C4-2B (cell line): ENCODE measurements at regions not wholly inside any gene's neighbourhood (a gene's known extent, or its start where the extent isn't known, plus 50 kb on each side); places are given as distances from the start of the nearest gene placed in this dataset.
A peak's percentile ranks its signal among the peaks of the same experiment; 100 is the strongest.

Source experiments
- H3K27ac ChIP-seq: fragments of 450-650 bp; 2 replicates; pipeline ENCODE4 v1.5.1; 2017
- ZFX ChIP-seq: fragments of 450-650 bp; IDR thresholded peaks from 2 replicates; pipeline ENCODE4 v1.6.1; 2017
- TF ChIP-seq, protein P1 (sequence below): fragments of 450-650 bp; conservative IDR thresholded peaks from 2 replicates; pipeline ENCODE4 v1.5.1; 2017; ENCODE audit warnings: mild to moderate bottlenecking

DNA sequence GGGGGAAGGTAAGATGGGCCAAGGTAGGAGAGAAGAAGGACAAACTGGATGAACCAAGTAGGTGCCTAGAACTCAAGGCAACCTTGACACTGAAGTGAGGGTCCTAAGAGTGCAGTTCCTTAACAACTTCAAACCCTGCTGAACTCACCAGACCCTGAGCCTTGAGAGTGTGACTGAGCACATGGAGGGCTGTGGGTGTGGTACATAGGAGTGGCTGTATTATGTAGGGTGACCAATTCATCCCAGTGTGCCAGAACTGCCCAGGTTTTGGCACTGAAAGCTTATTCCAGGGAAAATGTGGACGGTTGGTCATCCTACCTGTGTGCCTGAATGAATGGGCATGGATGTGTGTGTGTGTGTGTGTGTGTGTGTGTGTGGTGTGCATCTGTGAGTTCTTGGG, 281.8 kb downstream of the DHX35 start:
- H3K27ac ChIP-seq, result no peak overlapping the region
- TF ChIP-seq, protein P1, sequence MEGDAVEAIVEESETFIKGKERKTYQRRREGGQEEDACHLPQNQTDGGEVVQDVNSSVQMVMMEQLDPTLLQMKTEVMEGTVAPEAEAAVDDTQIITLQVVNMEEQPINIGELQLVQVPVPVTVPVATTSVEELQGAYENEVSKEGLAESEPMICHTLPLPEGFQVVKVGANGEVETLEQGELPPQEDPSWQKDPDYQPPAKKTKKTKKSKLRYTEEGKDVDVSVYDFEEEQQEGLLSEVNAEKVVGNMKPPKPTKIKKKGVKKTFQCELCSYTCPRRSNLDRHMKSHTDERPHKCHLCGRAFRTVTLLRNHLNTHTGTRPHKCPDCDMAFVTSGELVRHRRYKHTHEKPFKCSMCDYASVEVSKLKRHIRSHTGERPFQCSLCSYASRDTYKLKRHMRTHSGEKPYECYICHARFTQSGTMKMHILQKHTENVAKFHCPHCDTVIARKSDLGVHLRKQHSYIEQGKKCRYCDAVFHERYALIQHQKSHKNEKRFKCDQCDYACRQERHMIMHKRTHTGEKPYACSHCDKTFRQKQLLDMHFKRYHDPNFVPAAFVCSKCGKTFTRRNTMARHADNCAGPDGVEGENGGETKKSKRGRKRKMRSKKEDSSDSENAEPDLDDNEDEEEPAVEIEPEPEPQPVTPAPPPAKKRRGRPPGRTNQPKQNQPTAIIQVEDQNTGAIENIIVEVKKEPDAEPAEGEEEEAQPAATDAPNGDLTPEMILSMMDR, result no peak
- no peak for TF ChIP-seq ZFX

DNA sequence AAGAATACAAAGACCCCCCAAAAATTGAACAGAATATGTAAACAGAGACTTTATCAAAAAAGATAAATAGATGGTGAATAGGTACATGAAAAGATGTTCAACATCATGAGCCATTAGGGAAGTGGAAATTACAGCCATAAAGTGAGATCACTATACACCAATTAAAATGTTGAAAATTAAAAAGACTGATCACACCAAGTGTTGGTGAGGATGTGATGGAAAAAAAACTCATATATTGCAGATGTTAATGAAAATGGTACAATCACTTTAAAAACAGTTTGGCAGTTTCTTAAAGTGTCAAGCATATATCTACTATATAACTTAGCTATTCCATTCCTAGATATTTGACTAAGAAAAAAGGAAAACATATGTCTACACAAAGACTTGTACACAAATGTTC, 280.5 kb downstream of the DHX35 start:
- no peak for TF ChIP-seq ZFX
- TF ChIP-seq, protein P1, result no peak
- H3K27ac ChIP-seq, result no peak overlapping the region

DNA sequence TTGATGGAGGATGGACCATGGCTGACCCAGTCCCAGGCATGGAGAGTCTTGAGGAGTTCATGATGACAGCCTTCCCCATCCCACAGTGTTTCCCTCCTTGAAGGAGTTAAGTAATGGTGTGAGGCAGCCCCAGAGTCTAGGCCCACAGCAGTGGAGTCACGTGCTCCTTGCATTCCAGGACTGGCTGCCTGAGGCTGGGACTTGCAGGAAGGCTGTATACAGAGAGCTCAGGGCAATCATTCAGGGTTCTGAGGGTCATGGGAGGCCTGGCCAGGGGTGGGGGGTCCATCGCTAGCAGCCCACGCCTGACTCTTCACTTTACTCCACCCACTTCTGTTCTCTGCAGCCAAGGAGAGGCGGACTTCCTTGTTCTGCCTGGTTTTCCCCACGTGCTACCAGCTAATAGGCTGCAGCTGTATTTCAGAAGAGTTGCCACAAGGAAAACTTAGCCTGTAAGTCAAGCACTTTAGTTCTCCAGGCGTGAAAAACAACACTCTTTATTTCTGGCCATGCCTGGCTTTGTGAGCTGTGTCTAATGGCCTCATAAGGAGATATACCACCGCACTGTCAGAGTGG, 272.5 kb downstream of the DHX35 start:
- no peak for TF ChIP-seq ZFX
- TF ChIP-seq, protein P1, result no peak
- no peak overlapping the region for H3K27ac ChIP-seq

DNA sequence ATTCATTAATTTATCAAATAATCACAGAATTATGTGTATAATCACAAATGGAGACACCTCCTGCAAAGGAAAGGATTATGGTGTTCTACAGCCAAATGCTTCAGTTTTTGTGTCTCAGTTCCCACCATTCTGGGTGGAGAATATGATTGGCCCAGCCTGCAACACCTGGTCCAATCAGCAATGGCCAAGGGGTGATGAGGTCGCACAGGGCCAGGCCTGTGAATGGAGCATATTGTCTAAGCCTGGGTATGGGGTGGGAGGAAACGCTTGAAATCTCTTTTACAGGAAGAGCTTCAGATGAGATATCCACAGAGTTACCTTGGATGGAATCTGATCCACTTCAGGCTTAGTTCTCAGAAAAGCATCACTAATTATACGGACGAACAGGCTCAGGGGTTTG, 271.6 kb downstream of the DHX35 start:
- H3K27ac ChIP-seq, result no peak overlapping the region
- TF ChIP-seq, protein P1, result no peak
- TF ChIP-seq ZFX, result no peak

DNA sequence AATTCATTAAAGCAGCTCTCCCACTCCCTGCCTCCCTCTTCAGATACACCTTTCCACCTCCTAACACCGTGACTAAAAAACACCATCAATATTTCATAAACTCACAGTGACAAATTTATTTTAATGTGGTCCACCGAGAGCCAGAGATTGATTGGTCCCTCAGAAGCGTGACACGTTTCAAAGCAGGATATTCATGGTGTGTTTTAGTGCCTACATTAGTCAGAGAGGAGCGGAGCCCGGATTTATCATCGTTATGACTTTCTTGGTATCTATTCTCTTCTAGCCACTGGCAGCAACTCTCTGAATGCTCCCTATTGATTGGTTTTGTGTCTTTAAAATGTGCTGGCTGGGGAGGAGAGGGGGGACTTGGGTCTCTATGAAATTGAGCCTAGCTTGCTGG, 265.3 kb downstream of the DHX35 start:
- H3K27ac ChIP-seq, result no peak overlapping the region
- TF ChIP-seq, protein P1, result no peak
- TF ChIP-seq ZFX, result no peak

DNA sequence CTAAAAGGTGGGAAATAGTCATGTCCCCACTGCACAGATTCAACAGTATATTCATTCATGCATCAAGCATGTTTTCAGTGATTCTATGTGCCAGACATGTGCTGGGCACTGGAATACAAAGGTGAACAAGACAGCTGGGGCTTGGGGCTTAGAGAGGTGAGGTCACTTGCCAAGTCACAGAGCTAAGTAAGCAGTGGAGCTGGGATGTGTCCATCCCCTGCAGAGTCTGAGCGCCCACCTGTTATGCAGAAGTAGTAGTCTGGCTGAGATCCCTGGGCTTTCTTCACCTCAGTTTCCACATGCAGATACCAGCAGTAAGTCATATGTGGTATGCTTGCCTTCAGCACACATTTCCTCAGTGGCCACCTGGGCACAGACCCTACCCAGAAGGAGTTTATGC, 263.8 kb downstream of the DHX35 start:
- TF ChIP-seq ZFX, result no peak
- TF ChIP-seq, protein P1, result no peak

DNA sequence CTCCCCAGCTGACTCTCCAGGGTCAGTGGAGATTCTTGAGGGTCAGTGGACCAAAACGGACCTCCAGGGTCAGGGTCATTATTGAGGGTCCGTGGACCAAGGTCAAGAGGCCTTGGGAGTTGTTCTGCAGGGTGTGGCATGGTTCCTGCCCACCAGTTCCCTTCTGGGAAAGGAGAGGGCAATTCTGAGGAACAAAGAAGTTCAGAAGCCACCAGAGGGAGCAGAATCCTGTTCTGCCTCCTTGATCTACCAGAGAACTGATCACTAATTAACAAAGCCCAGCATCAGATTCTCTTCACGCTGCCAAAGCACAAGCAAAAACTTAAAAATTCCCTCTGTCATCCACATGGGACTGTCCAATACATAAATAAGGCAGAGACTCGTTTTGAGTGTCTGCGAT, 263.4 kb downstream of the DHX35 start:
- TF ChIP-seq ZFX, result no peak
- TF ChIP-seq, protein P1, result 0 out of 2 replicates have a peak, but pooled peaks have one; percentile 3
- H3K27ac ChIP-seq, result no peak overlapping the region

More for the DNA sequence above, 263.8 kb downstream of the DHX35 start:
- H3K27ac ChIP-seq, result no peak overlapping the region
